ENCODE measurements at regions not wholly inside any gene's neighbourhood (a gene's known extent, or its start where the extent isn't known, plus 50 kb on each side); places are given as distances from the start of the nearest gene placed in this dataset.

GRCh38 chr9:73683862-73684591 is 532.4 kb downstream of the ANXA1 start:
- Mint-ChIP-seq H3K27me3 (ENCODE audit: insufficient read depth, low read depth) (no peaks in the 10 kb centered on the region), H3K4me3 (no peak overlapping the region), H3K27ac (no peak overlapping the region), H3K36me3 (peaks cover 2% of the 10 kb centered on the region), H3K9me3 (peaks cover 4% of the 10 kb centered on the region), H3K4me1 (peaks cover 2% of the 10 kb centered on the region)
- H3K4me3 ChIP-seq = no peak overlapping the region
- no peaks in the 10 kb centered on the region for H3K79me2 ChIP-seq (ENCODE audit: low read depth)
- TF ChIP-seq CTCF (IDR thresholded peaks at IDR 0.05) (peak; percentile 88), EZH2 (IDR thresholded peaks at IDR 0.05) (no peak)
- peak overlapping the region; percentile 77 for H2AFZ ChIP-seq (replicated peaks)
- no peaks in the 10 kb centered on the region for H4K20me1 ChIP-seq (ENCODE audit: low read depth)
- H3F3A ChIP-seq (ENCODE audit: low read depth) = no peaks in the 10 kb centered on the region
- no peak overlapping the region for H3K9ac ChIP-seq
- H3K9me3 ChIP-seq (ENCODE audit: low read depth) = peaks cover 9% of the 10 kb centered on the region
- H3K27ac ChIP-seq = no peak overlapping the region
- H3K27me3 ChIP-seq = no peaks in the 10 kb centered on the region
- peak; percentile 74 for DNase-seq (ENCODE audit: low spot score)
- H3K4me1 ChIP-seq = no peaks in the 10 kb centered on the region
- no peaks in the 10 kb centered on the region for H3K36me3 ChIP-seq
- no peak overlapping the region for H3K4me2 ChIP-seq

GRCh38 chr9:73684601-73685000 is 532.9 kb downstream of the ANXA1 start:
- Mint-ChIP-seq H3K27me3 (ENCODE audit: insufficient read depth, low read depth) (no peaks in the 10 kb centered on the region), H3K27ac (no peak overlapping the region), H3K4me1 (peaks cover 2% of the 10 kb centered on the region), H3K9me3 (peaks cover 4% of the 10 kb centered on the region), H3K4me3 (no peak overlapping the region), H3K36me3 (peaks cover 2% of the 10 kb centered on the region)
- DNase-seq (ENCODE audit: low spot score) = no peak
- Histone ChIP-seq H3K27me3 (no peaks in the 10 kb centered on the region), H3F3A (ENCODE audit: low read depth) (no peaks in the 10 kb centered on the region), H4K20me1 (ENCODE audit: low read depth) (no peaks in the 10 kb centered on the region), H3K79me2 (ENCODE audit: low read depth) (no peaks in the 10 kb centered on the region), H3K4me1 (no peaks in the 10 kb centered on the region), H3K27ac (no peak overlapping the region), H3K9ac (no peak overlapping the region), H3K4me2 (no peak overlapping the region), H3K4me3 (no peak overlapping the region), H3K36me3 (no peaks in the 10 kb centered on the region), H3K9me3 (ENCODE audit: low read depth) (peaks cover 9% of the 10 kb centered on the region), H2AFZ (replicated peaks) (peak overlapping the region; percentile 77)
- TF ChIP-seq CTCF (IDR thresholded peaks at IDR 0.05) = no peak
- TF ChIP-seq EZH2phosphoT487 (IDR thresholded peaks at IDR 0.05) = no peak

- Mint-ChIP-seq H3K36me3 (peaks cover 2% of the 10 kb centered on the region), H3K4me1 (no peaks in the 10 kb centered on the region), H3K27me3 (ENCODE audit: insufficient read depth, low read depth) (no peaks in the 10 kb centered on the region), H3K27ac (no peak overlapping the region), H3K9me3 (peaks cover 4% of the 10 kb centered on the region), H3K4me3 (no peak overlapping the region)
- H3K4me3 ChIP-seq = no peak overlapping the region
- no peaks in the 10 kb centered on the region for H3F3A ChIP-seq (ENCODE audit: low read depth)
- peaks cover 9% of the 10 kb centered on the region for H3K9me3 ChIP-seq (ENCODE audit: low read depth)
- H3K27ac ChIP-seq = no peak overlapping the region
- H4K20me1 ChIP-seq (ENCODE audit: low read depth) = no peaks in the 10 kb centered on the region
- H3K4me1 ChIP-seq = no peaks in the 10 kb centered on the region
- no peaks in the 10 kb centered on the region for H3K27me3 ChIP-seq
- no peak overlapping the region for H3K9ac ChIP-seq
- H3K4me2 ChIP-seq = no peak overlapping the region
- H2AFZ ChIP-seq (replicated peaks) = no peak overlapping the region
- DNase-seq (ENCODE audit: low spot score) = no peak
- TF ChIP-seq EZH2phosphoT487 (IDR thresholded peaks at IDR 0.05) = no peak
- TF ChIP-seq EZH2 (IDR thresholded peaks at IDR 0.05) = no peak
- TF ChIP-seq CTCF (IDR thresholded peaks at IDR 0.05) = no peak
- H3K36me3 ChIP-seq = no peaks in the 10 kb centered on the region
- H3K79me2 ChIP-seq (ENCODE audit: low read depth) = no peaks in the 10 kb centered on the region
These were observed 534.1 kb downstream of the ANXA1 start for GRCh38 chr9:73685786-73686185.
